ENCODE measurements at regions not wholly inside any gene's neighbourhood (a gene's known extent, or its start where the extent isn't known, plus 50 kb on each side); places are given as distances from the start of the nearest gene placed in this dataset.

GRCh38 chr18:10070561-10071000 lies 156.8 kb downstream of the VAPA start:
- in situ Hi-C loops (cut with MboI; ENCODE audit: low pct_unique_long_range_greater_than_20kb, low sequenced_read_pairs) = no loop called here

GRCh38 chr18:10072671-10073175 lies 158.9 kb downstream of the VAPA start:
- DNase-seq = no peak
- in situ Hi-C loops (cut with MboI; ENCODE audit: low pct_unique_long_range_greater_than_20kb, low sequenced_read_pairs) = no loop called here

More at GRCh38 chr18:10070561-10071000, 156.8 kb downstream of the VAPA start:
- no peak for DNase-seq

GRCh38 chr18:10074110-10074509 lies 160.3 kb downstream of the VAPA start:
- no peak for DNase-seq
- in situ Hi-C loops (cut with MboI; ENCODE audit: low pct_unique_long_range_greater_than_20kb, low sequenced_read_pairs) = no loop called here

GRCh38 chr18:10074728-10075127 lies 160.9 kb downstream of the VAPA start:
- in situ Hi-C loops (cut with MboI; ENCODE audit: low pct_unique_long_range_greater_than_20kb, low sequenced_read_pairs) = no loop called here
- no peak for DNase-seq

GRCh38 chr18:10076502-10077030 lies 162.8 kb downstream of the VAPA start:
- no peak for DNase-seq
- in situ Hi-C loops (cut with MboI; ENCODE audit: low pct_unique_long_range_greater_than_20kb, low sequenced_read_pairs) = no loop called here

- no peak for DNase-seq
- in situ Hi-C loops (cut with MboI; ENCODE audit: low pct_unique_long_range_greater_than_20kb, low sequenced_read_pairs) = no loop called here
These were observed 164.2 kb downstream of the VAPA start for GRCh38 chr18:10077986-10078385.

- DNase-seq = no peak
- in situ Hi-C loops (cut with MboI; ENCODE audit: low pct_unique_long_range_greater_than_20kb, low sequenced_read_pairs) = no loop called here
These were observed 166.6 kb downstream of the VAPA start for GRCh38 chr18:10080372-10080771.

- in situ Hi-C loops (cut with MboI; ENCODE audit: low pct_unique_long_range_greater_than_20kb, low sequenced_read_pairs) = no loop called here
- no peak for DNase-seq
These were observed 167.7 kb downstream of the VAPA start for GRCh38 chr18:10081492-10081891.

- in situ Hi-C loops (cut with MboI; ENCODE audit: low pct_unique_long_range_greater_than_20kb, low sequenced_read_pairs) = no loop called here
- DNase-seq = no peak
These were observed 171.6 kb downstream of the VAPA start for GRCh38 chr18:10085416-10085815.

GRCh38 chr18:10085876-10086275 lies 172.1 kb downstream of the VAPA start:
- in situ Hi-C loops (cut with MboI; ENCODE audit: low pct_unique_long_range_greater_than_20kb, low sequenced_read_pairs) = no loop called here

GRCh38 chr18:10086458-10087210 lies 172.8 kb downstream of the VAPA start:
- DNase-seq = no peak
- in situ Hi-C loops (cut with MboI; ENCODE audit: low pct_unique_long_range_greater_than_20kb, low sequenced_read_pairs) = no loop called here

More at GRCh38 chr18:10085876-10086275, 172.1 kb downstream of the VAPA start:
- DNase-seq = no peak

GRCh38 chr18:10088734-10089133 lies 174.9 kb downstream of the VAPA start:
- in situ Hi-C loops (cut with MboI; ENCODE audit: low pct_unique_long_range_greater_than_20kb, low sequenced_read_pairs) = no loop called here
- DNase-seq = no peak

GRCh38 chr18:10089881-10090280 lies 176.1 kb downstream of the VAPA start:
- in situ Hi-C loops (cut with MboI; ENCODE audit: low pct_unique_long_range_greater_than_20kb, low sequenced_read_pairs) = no loop called here
- no peak for DNase-seq

- DNase-seq = no peak
- in situ Hi-C loops (cut with MboI; ENCODE audit: low pct_unique_long_range_greater_than_20kb, low sequenced_read_pairs) = no loop called here
These were observed 176.9 kb downstream of the VAPA start for GRCh38 chr18:10090668-10091067.

GRCh38 chr18:10093445-10093844 lies 179.6 kb downstream of the VAPA start:
- DNase-seq = no peak
- in situ Hi-C loops (cut with MboI; ENCODE audit: low pct_unique_long_range_greater_than_20kb, low sequenced_read_pairs) = no loop called here

- in situ Hi-C loops (cut with MboI; ENCODE audit: low pct_unique_long_range_greater_than_20kb, low sequenced_read_pairs) = no loop called here
- DNase-seq = no peak
These were observed 180.3 kb downstream of the VAPA start for GRCh38 chr18:10094154-10094553.

GRCh38 chr18:10094655-10095054 lies 180.8 kb downstream of the VAPA start:
- DNase-seq = peak; percentile 1
- in situ Hi-C loops (cut with MboI; ENCODE audit: low pct_unique_long_range_greater_than_20kb, low sequenced_read_pairs) = no loop called here

GRCh38 chr18:10095356-10095755 lies 181.5 kb downstream of the VAPA start:
- no peak for DNase-seq
- in situ Hi-C loops (cut with MboI; ENCODE audit: low pct_unique_long_range_greater_than_20kb, low sequenced_read_pairs) = no loop called here

GRCh38 chr18:10099539-10100140 lies 185.8 kb downstream of the VAPA start:
- no peak for DNase-seq

GRCh38 chr18:10100196-10100595 lies 186.4 kb downstream of the VAPA start:
- in situ Hi-C loops (cut with MboI; ENCODE audit: low pct_unique_long_range_greater_than_20kb, low sequenced_read_pairs) = no loop called here
- no peak for DNase-seq

More at GRCh38 chr18:10099539-10100140, 185.8 kb downstream of the VAPA start:
- in situ Hi-C loops (cut with MboI; ENCODE audit: low pct_unique_long_range_greater_than_20kb, low sequenced_read_pairs) = no loop called here

All from KBM-7 (cell line).